HEK293 (cell line): ENCODE measurements at regions not wholly inside any gene's neighbourhood (a gene's known extent, or its start where the extent isn't known, plus 50 kb on each side); places are given as distances from the start of the nearest gene placed in this dataset.

Source experiments
- CTCF ChIP-seq: fragments of 450-650 bp; formaldehyde crosslinking; IDR thresholded peaks from 2 replicates; pipeline ENCODE4 v1.5.1; 2016; ENCODE audit warnings: missing biosample characterization, missing genetic modification characterization
- MYNN ChIP-seq: fragments of 450-650 bp; formaldehyde crosslinking; IDR thresholded peaks from 2 replicates; pipeline ENCODE4 v1.5.1; 2016; ENCODE audit warnings: missing biosample characterization, missing genetic modification characterization, borderline replicate concordance
- ZFP69B ChIP-seq: fragments of 450-650 bp; formaldehyde crosslinking; IDR thresholded peaks from 2 replicates; pipeline ENCODE4 v1.5.1; 2016; ENCODE audit warnings: missing biosample characterization, missing genetic modification characterization

- TF ChIP-seq MYNN (tag by site-specific recombination) (no peak), ZFP69B (no peak), CTCF (no peak)
Observed at GRCh38 chr3:127448671-127449070, 141.9 kb downstream of the TPRA1 start.
